Stimulated activated CD4-positive, alpha-beta T cell treated with anti-CD3 and anti-CD28 coated beads, TNF-alpha, amount 100 ng/mL, for 1 hour (primary cell): ENCODE measurements at regions not wholly inside any gene's neighbourhood (a gene's known extent, or its start where the extent isn't known, plus 50 kb on each side); places are given as distances from the start of the nearest gene placed in this dataset.
"Not testable (repeated sequence)": the region's sequence is repeated elsewhere in the genome, so short reads cannot be mapped to it uniquely, and the experiment has no call there.

Source experiments
- DNase-seq, 3 donors: peaks; one replicate each; pipeline ENCODE4 v3.0.0-alpha.2; 2020; ENCODE audit warnings: low read depth in 3 of 3, low spot score in 1 of 3

DNA sequence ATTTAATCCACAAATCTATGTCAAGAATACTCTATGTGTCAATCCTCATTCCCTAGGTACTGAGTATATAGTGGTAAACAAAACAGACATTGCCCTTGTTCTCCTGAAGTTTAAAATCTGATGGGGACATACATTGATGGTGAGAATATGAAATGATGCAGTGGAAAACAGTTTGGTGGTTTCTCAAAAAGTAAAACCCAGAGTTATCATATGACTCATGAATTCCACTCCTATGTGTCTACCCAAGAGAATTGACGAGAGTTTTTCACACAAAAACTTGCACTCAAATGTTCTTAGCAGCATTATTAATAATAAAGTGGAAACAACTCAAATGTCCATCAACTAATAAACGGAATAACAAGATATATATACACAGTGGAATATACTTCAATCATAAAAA is 586.7 kb downstream of the CCDC85A start:
- no peak for DNase-seq

DNA sequence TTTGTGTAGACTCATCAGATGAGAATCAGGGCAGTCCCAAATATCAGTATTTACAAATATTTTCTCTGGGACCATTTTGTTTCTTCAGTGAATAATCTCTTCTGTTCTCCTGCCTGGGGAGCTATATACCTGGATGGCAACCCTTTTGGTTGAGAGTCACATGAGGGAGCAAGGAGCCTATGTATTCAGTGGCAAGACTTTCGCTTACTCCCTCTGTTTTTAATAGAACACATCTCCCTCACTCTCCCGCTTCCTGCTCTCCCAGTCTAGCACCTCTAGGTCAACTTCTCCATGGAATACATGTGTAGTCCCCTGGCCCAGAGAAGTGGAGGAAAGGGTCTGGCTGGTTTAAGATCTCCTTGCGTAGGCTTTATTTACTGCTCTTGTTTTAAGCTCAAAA is 600.3 kb downstream of the CCDC85A start:
- DNase-seq, result no peak

DNA sequence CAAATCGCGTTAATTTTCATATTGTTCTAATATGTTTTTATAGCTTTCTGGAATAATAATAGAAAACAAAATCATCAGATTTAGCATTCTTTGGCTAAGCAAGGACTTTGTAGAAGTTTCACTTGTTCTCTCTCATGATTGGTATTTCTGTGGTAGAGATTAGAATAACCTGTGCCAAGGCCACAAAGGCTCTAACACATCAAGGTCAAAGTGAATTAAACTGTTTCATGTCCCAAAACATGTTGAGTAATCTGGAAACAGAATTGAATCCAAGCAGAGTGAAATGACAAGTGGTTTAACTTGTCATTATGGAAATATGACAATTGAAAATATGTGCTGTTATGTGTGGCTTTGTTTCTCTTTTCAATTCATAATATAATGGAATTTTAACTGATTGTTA is 617.4 kb downstream of the CCDC85A start:
- no peak for DNase-seq

DNA sequence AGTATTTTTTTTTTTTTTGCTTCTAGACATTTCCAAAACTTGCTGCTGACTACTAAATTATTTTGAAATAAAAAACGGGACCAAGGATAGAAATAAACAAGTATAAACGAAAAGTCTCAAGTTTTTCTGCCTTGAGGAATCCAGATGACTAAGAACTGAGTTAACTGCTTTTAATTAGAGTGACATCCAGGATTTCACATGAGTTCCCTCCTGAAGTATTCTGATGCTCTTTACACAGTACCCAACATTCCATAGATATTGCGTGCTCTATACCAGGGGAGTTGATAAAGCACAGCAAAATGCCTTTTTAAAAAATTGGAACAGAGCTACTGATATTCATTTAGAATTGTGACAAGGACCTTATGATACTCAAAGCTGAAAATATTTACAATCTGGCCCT is 618.0 kb downstream of the CCDC85A start:
- no peak for DNase-seq

DNA sequence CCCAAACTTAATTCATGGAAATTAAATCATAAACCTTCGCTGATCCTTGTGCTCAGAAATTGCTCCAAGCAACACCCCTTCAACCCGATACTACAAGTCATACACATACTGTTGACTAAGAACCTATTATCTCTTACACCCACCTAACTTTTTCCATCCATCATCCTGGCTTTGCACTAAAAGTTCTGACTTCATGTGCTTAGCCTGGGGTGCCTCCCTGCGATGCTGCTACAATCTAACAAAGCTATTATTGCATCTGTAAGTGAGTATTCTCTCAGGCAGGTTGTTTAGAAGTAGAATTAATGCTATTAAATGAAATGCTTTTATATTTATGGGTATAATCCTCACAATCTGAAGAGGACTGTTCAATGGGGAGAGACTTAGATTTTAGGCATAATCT is 619.8 kb downstream of the CCDC85A start:
- DNase-seq, result no peak

DNA sequence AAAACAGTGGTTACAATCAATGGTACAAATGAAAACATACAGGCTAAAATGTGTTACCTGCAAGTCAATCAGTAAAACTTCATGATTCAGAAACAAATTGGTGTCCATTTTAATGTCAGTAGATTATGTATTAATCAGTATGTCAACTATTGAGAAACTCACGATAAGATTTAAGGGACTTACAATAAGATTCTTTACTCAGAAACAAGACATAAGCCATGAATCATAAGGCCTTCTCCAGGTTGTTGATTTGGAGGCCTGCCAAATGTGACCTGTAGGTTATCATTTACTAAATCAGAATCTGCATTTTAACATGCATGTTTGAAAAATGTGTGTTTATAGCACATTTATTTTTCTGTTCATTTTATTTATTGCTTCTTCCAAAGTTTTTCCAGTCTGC is 623.1 kb downstream of the CCDC85A start:
- DNase-seq, result no peak

DNA sequence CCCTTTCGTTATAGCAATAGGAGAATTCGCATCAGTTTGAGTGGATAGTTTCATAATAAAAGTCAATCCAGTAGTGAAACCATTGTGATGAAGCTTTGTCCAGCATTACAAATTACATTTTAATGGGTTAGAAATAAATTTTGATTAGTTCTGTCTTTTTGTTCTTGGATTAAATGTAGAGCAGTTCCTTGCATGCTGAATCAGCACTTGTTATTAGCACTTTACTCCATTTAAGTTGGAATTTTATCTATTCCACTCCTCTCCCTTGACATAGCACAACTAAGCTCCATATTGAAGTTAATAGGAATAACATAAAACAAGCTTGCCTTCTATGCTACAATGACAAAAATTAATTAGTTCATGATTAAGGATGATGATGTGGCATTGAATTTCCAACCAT is 624.1 kb downstream of the CCDC85A start:
- no peak for DNase-seq

DNA sequence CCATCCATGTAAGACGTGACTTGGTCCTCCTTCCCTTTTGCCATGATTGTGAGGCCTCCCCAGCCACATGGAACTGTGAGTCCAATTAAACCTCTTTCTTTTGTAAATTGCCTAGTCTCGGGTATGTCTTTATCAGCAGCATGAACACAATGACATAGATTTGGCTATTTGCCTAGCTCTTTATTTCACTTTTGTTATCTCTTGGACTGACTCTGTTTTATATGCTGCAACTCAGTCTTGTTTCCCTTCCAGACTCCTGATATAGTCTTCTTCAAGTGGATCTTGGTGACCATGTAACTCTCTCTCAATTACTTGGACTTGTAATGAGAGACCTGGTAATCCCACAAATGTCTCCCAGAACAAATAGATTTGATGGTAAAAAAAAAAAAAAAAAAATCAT is 627.6 kb downstream of the CCDC85A start:
- DNase-seq, result no peak

DNA sequence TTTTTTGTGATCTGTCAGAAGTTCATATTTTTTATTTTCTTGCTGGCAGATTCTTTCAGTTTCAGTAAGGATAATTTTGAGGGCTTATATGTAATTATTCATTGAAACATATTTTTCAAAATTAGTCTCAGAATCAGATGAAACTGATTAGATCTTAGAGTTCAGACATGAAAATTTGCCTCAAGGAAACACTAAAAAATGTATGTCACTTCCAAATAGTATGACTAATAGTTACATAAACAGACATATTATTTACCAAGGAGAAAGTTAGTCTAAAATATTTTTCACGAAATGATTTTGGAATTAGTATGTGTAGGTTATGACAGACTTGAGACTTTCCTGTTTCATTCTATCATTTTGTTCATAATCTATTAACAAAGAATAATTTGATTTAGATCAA is 628.6 kb downstream of the CCDC85A start:
- DNase-seq, result no peak

DNA sequence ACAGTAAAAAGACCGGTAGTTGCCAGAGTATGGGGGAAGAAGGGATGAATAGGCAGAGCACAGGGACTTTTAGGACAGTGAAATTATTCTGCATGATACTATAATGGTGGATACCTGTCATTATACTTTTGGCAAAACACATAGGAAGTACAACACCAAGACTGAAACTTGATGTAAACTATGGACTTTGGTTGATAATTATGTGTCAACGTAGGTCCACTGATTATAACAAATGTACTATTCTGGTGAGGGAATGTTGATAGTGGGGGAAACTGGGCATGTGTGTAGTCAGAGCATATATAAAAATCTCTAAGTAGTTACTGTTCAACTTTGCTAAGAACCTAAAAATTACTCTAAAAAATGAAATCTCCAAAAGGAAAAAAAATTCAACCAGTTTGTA is 629.7 kb downstream of the CCDC85A start:
- no peak for DNase-seq

DNA sequence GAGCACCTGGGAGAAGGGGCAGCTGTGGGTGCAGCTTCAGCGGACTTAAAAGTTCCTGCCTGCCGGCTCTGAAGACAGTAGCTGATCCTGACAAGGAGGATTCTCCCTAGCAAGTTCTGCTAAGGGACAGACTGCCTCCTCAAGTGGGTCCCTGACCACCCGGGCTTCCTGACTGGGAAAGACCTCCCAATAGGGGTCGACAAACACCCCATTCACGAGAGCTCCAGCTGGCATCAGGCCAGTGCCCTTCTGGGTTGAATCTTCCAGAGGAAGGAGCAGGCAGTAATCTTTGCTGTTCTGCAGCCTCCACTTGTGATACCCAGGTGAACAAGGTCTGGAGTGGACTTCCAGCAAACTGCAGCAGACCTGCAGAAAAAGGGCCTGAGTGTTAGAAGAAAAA is 632.9 kb downstream of the CCDC85A start:
- DNase-seq, result no peak

DNA sequence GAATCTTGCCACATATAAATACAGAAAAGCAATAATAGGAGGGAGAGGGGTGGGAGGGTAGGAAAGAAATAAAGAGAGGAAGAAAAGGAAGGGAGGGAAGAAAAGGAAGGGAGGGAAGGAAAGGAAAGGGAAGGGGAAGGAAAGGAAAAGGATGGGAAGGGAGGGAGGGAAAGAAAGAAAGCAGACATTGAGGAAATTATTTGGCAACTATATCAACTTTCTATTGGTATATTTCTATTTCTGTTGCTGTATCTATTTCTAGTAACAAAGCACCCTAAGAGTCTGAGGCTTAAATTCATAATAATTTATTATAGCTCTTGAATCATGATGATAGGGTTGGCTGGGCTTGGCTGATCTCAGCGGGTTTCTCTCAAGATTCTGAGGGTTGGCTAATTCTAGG is 648.0 kb downstream of the CCDC85A start:
- no peak for DNase-seq

DNA sequence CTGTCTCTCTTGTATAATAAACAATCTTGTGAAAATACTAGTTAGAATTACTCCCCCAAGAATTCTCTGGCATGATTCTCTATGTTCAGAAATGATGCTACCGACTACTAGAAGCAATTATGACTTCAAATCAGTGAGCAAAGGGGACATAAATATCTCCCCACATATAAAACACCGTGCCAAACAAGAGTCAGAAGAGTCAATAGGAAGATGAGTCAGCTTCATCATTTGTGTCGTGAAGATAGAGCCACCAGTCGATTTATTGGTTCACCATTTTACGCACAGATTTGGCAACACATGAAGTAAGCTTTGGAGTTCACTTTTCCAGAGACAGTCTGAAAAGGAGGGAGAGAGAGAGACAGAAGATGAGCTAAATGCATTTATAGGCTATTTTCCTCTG is 650.9 kb downstream of the CCDC85A start:
- no peak for DNase-seq

DNA sequence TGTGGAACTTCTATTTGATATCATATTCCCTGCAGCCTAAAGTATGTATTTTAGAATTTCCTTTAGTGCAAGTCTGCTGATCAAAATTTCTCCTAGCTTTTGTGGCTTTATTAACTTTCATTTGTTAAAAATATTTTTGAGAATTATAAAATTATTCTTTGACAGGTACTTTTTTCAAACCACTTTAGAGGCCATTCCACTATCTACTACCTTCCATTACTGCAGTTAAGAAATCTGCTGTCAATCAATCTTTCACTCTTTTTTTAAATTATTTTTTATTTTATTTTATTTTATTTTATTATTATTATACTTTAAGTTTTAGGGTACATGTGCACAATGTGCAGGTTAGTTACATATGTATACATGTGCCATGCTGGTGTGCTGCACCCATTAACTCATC is 656.2 kb downstream of the CCDC85A start:
- DNase-seq, result not testable (repeated sequence)

DNA sequence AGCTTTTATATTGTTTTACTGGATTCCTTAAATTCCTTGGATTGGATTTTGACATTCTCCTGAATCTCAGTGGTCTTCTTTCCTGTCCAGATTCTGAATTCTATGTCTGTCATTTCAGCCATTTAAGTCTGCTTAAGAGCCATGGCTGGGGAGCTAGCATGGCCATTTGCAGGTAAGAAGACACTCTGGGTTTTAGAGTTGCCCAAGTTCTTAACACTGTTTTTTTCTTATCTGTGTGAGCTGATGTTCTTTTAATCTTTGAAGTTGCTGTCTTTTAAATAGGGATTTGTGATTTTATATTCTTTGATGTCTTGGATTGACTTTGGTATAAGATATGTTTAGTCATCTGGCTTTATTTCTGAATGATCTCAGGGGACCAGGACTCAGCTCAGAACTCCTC is 677.2 kb downstream of the CCDC85A start:
- DNase-seq, result no peak

DNA sequence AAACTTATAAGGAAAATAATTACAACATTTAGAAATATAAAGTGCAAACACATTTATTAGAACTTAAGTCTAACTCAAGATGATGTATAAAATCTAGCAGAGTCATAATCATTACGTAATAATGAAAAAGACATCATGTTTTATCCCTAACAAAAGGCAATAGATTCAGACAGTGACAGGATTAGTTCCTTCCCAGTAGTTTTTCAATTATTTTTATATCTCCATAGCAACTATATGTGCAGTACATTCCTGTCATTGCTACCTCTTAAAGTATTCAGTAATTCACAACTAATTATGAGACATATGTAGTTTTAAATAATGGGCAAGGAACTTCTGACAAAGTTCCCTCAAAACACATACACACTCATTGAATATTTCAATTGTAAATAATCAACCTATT is 687.9 kb downstream of the CCDC85A start:
- DNase-seq, result no peak

DNA sequence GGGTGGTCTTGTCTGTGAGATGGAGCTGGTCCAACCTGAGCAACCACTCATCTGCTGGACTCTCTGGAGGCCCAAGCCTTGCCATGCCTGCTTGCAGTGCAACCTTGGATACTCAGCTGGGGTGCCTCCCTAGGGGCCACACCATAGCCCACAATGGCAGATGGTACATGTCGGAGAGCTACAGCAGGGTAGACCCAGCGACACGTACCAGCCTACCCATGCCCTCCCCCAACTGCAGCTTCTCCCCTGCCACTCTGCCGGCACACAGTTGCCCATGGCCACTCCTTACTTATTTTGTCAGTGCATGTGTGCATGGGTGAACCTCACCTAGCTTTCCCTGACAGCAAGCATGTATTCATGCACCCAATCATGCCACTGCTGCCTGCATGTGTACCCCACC is 690.9 kb downstream of the CCDC85A start:
- DNase-seq, result no peak

DNA sequence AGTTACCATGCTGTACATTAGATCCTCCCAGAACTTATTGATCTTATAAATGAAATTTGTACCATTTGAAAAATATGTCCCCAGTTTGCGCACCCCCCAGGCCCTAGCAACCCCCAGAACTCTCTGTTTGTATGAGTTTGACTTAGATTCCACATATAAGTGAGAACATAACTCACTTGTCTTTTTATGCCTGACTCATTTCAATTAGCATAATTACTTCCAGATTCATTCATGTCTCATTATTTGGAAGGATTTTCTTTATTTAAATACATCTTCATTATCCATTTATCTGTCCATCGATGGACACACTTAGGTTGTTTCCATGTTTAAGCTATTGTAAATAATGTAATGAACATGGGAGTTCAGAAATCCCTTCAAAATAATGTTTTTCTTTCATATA is 705.9 kb downstream of the CCDC85A start:
- DNase-seq, result no peak

DNA sequence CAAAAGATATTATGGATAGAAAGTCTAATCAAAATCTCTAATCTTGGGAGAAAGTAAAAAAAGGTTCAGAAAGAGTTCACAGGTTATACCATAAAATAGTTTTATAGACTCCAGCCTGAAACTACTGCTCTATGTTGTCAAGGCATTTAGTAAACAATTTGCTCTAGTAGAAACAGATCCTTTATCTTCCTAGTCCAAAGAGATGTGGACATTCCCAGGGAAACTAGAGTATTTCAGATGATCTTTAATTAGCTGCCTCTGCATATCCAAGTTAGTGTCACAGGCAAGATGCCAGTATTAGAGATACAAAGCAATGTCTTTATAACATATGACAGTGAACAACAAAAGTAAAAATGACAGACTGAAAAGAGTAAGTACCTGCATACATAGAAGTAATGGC is 708.6 kb downstream of the CCDC85A start:
- no peak for DNase-seq

DNA sequence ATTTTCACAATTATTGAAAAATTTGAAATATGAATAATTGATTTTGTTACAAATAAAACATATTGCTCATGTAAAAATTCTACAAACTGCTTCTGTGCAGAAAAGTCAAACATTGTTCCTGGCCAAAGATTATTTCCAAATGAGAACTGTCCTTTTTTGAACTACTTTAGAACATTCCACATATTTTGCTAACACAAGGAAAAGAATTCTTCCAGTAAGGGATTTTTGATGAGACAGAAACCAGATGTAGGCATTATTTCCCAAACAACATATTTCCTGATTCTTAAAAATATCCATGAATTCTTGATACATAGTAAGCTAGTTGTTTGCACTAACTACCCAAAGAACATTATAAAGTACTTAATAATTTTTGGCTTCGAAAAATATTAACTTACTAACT is 715.2 kb downstream of the CCDC85A start:
- DNase-seq, result no peak

DNA sequence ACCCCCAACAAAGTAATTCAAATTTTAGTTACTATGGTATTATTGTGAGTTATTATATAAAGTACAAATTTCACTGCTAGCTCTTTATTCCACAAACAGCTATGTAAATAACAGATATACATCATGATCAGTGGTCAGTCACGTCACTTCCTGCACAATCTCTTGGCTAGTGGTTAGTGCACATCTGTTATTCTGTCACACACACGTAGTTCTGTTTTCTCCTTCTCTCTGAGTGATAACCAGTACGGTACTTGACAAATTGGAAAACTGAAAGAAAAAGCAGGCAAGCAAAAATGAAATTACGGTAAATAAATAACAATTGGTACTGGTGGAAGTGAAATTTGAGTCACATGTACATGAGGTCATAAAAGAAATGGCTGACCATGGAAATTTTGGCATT is 728.7 kb downstream of the CCDC85A start:
- DNase-seq, result no peak

DNA sequence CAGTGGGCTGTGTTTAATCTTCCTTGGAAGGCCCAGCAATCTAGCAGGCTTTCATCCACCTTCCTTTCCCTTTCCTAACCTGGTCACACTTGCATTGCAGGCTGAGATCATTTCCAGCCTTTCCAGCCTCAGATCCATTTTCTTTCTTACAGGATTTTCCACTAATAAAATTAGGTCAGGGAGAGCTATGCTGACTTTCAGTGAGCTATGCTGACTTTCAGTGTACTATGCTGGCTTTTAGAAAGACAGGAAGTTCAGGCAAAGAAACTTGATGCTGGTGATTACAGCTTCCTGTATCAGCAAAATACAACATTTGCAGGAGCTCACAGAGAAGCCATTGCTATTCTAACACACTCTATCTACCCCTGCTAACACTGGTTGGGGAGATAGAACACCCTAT is 735.0 kb downstream of the CCDC85A start:
- DNase-seq, result no peak

DNA sequence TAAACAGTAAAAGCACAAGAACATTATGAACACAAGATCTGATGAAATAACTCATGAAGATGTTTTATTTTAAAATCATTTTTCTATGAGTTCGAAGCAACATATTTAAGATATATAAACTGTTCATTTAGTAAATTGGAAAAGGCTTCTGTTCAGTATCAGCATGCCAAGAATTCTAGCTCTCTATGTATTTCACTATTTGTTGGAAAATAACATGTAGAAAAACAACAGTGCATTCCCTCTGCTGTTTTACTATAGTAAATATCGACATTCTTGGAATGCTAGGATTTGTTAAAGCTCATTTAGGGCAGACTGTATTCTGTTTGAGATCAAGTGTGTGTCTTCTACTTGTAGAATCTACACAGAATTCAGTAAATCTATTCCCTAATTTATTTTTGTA is 750.2 kb downstream of the CCDC85A start:
- DNase-seq, result no peak

DNA sequence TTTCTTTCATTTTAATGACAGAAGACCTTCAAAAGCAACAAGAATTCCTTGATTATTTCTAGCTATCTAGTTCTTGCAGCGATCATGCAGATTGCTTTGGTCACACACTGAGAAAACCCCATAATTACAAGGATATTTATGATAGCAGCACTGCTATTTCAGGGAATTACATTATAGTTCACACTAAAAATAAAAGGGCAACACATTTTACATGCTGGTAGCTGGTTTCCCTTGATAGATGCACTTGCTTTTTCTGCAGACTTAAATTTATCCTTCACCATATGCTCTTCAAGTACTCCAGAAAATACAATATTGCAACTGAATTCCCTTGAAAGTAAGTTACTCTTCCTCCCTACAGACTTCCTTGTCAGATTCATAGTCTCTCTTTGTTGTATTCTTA is 751.1 kb downstream of the CCDC85A start:
- DNase-seq, result no peak
